ENCODE measurements at regions not wholly inside any gene's neighbourhood (a gene's known extent, or its start where the extent isn't known, plus 50 kb on each side); places are given as distances from the start of the nearest gene placed in this dataset.
A peak's percentile ranks its signal among the peaks of the same experiment; 100 is the strongest.
"Not testable (repeated sequence)": the region's sequence is repeated elsewhere in the genome, so short reads cannot be mapped to it uniquely, and the experiment has no call there.

DNA sequence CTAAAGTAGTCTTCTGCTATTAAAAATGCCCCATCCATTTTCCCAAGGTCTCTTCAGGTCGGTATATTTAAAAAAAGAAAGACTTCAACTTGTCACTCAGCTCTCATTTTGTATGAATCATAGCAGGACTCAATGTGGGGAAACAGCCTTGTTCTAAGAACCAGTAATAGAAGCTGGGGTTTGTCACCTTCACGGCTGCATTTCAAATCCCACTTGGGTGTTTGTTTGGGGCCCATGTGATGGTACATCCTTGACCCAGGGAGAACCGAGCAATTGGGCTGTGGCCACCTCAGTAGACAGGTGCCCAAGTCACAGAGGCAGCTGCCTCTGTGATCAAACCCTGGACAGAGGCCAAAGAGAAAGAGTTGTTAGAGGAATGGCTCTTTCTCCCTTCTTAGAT lies 70.3 kb upstream of the ARL8B start:
- Histone ChIP-seq H2AFZ (no peak overlapping the region), H3K4me2 (ENCODE audit: unreplicated experiment) (no peak overlapping the region), H3K9me3 (ENCODE audit: low read depth) (no peaks in the 10 kb centered on the region), H3K79me2 (ENCODE audit: insufficient read depth) (no peaks in the 10 kb centered on the region), H3K36me3 (ENCODE audit: low read depth) (no peaks in the 10 kb centered on the region), H3K9ac (peak overlapping the region; percentile 75; the same call in 1 of the 2 replicates), H3K4me1 (ENCODE audit: insufficient read depth) (peaks cover 41% of the 10 kb centered on the region), H3F3A (ENCODE audit: insufficient read depth) (peaks cover 22% of the 10 kb centered on the region), H3K9me2 (ENCODE audit: insufficient read depth) (no peaks in the 10 kb centered on the region), H3K4me3 (no peak overlapping the region), H3K27me3 (replicated peaks; ENCODE audit: insufficient read depth) (no peaks in the 10 kb centered on the region), H4K20me1 (ENCODE audit: insufficient read depth) (no peaks in the 10 kb centered on the region), H3K27ac (peak overlapping the region; percentile 96)
- 92 to 94% methylated on average over 3 of the region's 3 CpGs for WGBS, 2 experiments (ENCODE audit: low coverage in 1 of 2, low lambda C conversion rate in 2 of 2, missing lambda C conversion rate in 2 of 2)
- in situ Hi-C loops (cut with MboI) = loop anchor here (25.0 kb wide), 1 partner anchor 714 kb away; no protein-coding TSS in a partner anchor
- TF ChIP-seq EZH2phosphoT487 (IDR thresholded peaks at IDR 0.05; ENCODE audit: insufficient read depth, low read depth) (no peak), EZH2 (IDR thresholded peaks at IDR 0.05; ENCODE audit: insufficient read depth, poor library complexity, severe bottlenecking) (no peak)
- DNase-seq = peak; percentile 30

DNA sequence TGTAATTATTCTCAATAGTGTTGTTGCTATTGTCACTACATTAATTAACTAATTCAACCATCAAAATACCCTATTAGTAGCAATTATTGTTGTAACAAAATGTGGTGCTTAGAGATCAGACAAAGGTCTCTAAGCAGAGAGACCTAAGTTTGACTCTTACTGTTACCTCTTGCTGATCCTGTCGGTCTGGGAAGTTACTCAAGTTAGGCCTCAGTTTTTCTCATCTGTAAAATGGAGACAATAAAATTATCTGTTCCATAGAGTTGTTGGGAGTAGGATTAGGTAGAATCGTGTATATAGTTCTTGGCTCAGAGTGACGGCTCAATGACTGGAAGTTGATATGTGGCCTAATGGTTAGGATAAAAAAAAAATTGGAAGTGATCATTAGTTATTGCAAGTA lies 69.8 kb upstream of the ARL8B start:
- no peak for DNase-seq
- Histone ChIP-seq H3K9ac (peak overlapping the region; percentile 75), H2AFZ (peak overlapping the region; percentile 60), H3K9me2 (ENCODE audit: insufficient read depth) (no peaks in the 10 kb centered on the region), H3K27ac (peak overlapping the region; percentile 96), H3K27me3 (replicated peaks; ENCODE audit: insufficient read depth) (no peaks in the 10 kb centered on the region), H3K36me3 (ENCODE audit: low read depth) (no peaks in the 10 kb centered on the region), H3K4me3 (no peak overlapping the region), H3K9me3 (ENCODE audit: low read depth) (no peaks in the 10 kb centered on the region), H4K20me1 (ENCODE audit: insufficient read depth) (no peaks in the 10 kb centered on the region), H3K4me1 (ENCODE audit: insufficient read depth) (peaks cover 43% of the 10 kb centered on the region), H3K79me2 (ENCODE audit: insufficient read depth) (no peaks in the 10 kb centered on the region), H3K4me2 (ENCODE audit: unreplicated experiment) (peak overlapping the region; percentile 75), H3F3A (ENCODE audit: insufficient read depth) (peaks cover 22% of the 10 kb centered on the region)
- 82% methylated on average over 3 of the region's 3 CpGs for WGBS, 2 experiments (ENCODE audit: low coverage in 1 of 2, low lambda C conversion rate in 2 of 2, missing lambda C conversion rate in 2 of 2)
- in situ Hi-C loops (cut with MboI) = loop anchor here (25.0 kb wide), 1 partner anchor 715 kb away; no protein-coding TSS in a partner anchor
- TF ChIP-seq EZH2 (IDR thresholded peaks at IDR 0.05; ENCODE audit: insufficient read depth, poor library complexity, severe bottlenecking) (no peak), EZH2phosphoT487 (IDR thresholded peaks at IDR 0.05; ENCODE audit: insufficient read depth, low read depth) (no peak)

DNA sequence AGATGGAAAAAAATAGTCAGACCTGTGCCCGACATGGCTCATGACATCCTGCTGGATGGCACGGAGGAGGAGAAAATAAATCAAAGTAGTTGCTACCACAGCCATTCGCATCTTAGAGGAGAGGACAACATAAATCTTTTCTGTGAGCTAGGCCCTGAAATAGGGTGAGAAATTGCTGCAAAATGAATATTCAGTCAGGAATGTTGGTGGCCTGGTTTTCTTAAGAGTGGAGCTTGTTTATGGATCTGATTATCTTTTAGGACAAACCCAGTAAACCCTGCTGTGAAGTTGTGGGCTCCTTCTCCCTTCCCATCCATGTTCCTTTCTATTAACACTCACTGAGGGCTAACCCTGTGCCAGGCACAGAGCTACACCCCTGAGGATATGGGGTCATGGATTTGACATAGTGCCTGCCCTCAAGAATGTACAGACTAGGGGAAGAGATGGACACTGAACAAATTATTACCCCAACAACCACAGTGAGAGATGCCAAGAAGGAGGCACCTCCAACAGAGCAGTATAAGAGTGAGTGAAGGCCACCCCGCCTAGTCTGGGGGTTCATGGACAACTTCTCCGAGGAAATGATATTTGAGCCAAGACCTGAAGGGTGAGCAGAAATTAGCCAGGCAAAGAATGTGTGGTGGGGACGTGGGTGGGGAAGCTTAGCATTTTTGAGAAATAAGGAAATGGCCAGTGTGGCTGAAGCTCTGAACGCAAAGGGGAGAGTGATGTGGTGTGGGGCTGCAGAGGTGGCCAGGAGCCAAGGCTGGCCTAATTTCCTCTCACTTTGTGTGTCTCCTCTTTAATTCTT lies 68.9 kb upstream of the ARL8B start:
- no peaks in the 10 kb centered on the region for H3K36me3 ChIP-seq (ENCODE audit: low read depth)
- H3K4me1 ChIP-seq (ENCODE audit: insufficient read depth) = peaks cover 51% of the 10 kb centered on the region
- H3K4me2 ChIP-seq (ENCODE audit: unreplicated experiment) = peak overlapping the region; percentile 75
- H4K20me1 ChIP-seq (ENCODE audit: insufficient read depth) = no peaks in the 10 kb centered on the region
- 1% methylated on average over 7 of the region's 7 CpGs for WGBS, 2 experiments (ENCODE audit: low coverage in 1 of 2, low lambda C conversion rate in 2 of 2, missing lambda C conversion rate in 2 of 2)
- DNase-seq = peak; percentile 89
- peak overlapping the region; percentile 37 for H3K4me3 ChIP-seq
- peak overlapping the region; percentile 75 for H3K9ac ChIP-seq
- in situ Hi-C loops (cut with MboI) = loop anchor here (25.0 kb wide), 1 partner anchor 716 kb away; no protein-coding TSS in a partner anchor
- no peaks in the 10 kb centered on the region for H3K9me3 ChIP-seq (ENCODE audit: low read depth)
- peak overlapping the region; percentile 96 for H3K27ac ChIP-seq
- TF ChIP-seq EZH2phosphoT487 (IDR thresholded peaks at IDR 0.05; ENCODE audit: insufficient read depth, low read depth) (no peak; the same call in 1 of the 2 replicates), EZH2 (IDR thresholded peaks at IDR 0.05; ENCODE audit: insufficient read depth, poor library complexity, severe bottlenecking) (no peak)
- no peaks in the 10 kb centered on the region for H3K27me3 ChIP-seq (replicated peaks; ENCODE audit: insufficient read depth)
- no peaks in the 10 kb centered on the region for H3K9me2 ChIP-seq (ENCODE audit: insufficient read depth)
- H3K79me2 ChIP-seq (ENCODE audit: insufficient read depth) = no peaks in the 10 kb centered on the region
- H3F3A ChIP-seq (ENCODE audit: insufficient read depth) = peaks cover 25% of the 10 kb centered on the region
- H2AFZ ChIP-seq = peak overlapping the region; percentile 60

DNA sequence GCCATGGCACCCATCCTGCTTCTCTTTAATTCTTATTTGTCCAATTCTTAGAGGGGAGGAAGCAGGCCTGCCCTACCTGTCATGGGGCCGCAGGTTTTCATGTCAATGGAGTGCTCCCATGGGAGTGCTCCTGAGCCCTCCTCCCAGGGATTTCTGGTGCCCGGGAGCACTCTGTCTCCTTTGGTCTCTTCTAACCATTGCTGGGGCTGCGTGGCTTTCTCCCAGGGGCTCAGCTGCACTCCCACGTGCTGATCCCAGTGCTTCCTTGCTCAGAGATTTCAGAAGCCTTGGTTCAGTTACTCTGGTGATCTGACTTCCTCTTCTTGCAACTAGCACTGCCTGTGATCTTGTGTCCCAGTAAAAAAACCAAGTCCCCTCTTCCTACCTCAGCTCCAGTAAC lies 68.0 kb upstream of the ARL8B start:
- Histone ChIP-seq H3K9me3 (ENCODE audit: low read depth) (no peaks in the 10 kb centered on the region), H3K79me2 (ENCODE audit: insufficient read depth) (no peaks in the 10 kb centered on the region), H4K20me1 (ENCODE audit: insufficient read depth) (no peaks in the 10 kb centered on the region), H2AFZ (no peak overlapping the region), H3K4me3 (no peak overlapping the region), H3K9me2 (ENCODE audit: insufficient read depth) (no peaks in the 10 kb centered on the region), H3K27me3 (replicated peaks; ENCODE audit: insufficient read depth) (no peaks in the 10 kb centered on the region), H3F3A (ENCODE audit: insufficient read depth) (peaks cover 30% of the 10 kb centered on the region), H3K36me3 (ENCODE audit: low read depth) (no peaks in the 10 kb centered on the region), H3K27ac (peak overlapping the region; percentile 96), H3K9ac (peak overlapping the region; percentile 75), H3K4me2 (ENCODE audit: unreplicated experiment) (peak overlapping the region; percentile 75), H3K4me1 (ENCODE audit: insufficient read depth) (peaks cover 58% of the 10 kb centered on the region)
- no peak for DNase-seq
- TF ChIP-seq EZH2phosphoT487 (IDR thresholded peaks at IDR 0.05; ENCODE audit: insufficient read depth, low read depth) (no peak), EZH2 (IDR thresholded peaks at IDR 0.05; ENCODE audit: insufficient read depth, poor library complexity, severe bottlenecking) (no peak)
- in situ Hi-C loops (cut with MboI) = loop anchor here (25.0 kb wide), 1 partner anchor 717 kb away; no protein-coding TSS in a partner anchor
- WGBS, 2 experiments (ENCODE audit: low coverage in 1 of 2, low lambda C conversion rate in 2 of 2, missing lambda C conversion rate in 2 of 2) = 91% methylated on average over 4 of the region's 4 CpGs

DNA sequence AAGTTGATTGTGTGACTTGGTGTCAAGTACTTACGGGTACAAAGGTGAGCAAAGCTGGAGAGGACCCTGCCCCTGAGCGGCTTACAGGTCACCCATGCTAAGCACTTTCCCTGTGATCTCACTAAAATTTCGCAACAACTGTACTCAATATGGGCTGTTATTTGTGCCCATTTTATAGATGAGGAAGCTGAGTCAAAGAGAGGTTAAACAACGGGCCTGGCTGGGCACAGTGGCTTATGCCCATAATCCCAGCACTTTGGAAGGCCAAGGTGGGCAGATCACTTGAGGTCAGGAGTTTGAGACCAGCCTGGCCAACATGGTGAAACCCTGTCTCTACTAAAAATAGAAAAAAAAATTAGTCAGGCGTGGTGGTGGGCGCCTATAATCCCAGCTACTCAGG lies 67.5 kb upstream of the ARL8B start:
- in situ Hi-C loops (cut with MboI) = loop anchor here (25.0 kb wide), 1 partner anchor 717 kb away; no protein-coding TSS in a partner anchor
- H3K27ac ChIP-seq; H3K9me2 ChIP-seq (ENCODE audit: insufficient read depth); H3K79me2 ChIP-seq (ENCODE audit: insufficient read depth); H3K4me3 ChIP-seq; DNase-seq; H2AFZ ChIP-seq; H3K36me3 ChIP-seq (ENCODE audit: low read depth); H3K27me3 ChIP-seq (replicated peaks; ENCODE audit: insufficient read depth); H3K4me2 ChIP-seq (ENCODE audit: unreplicated experiment); H3K9me3 ChIP-seq (ENCODE audit: low read depth); H4K20me1 ChIP-seq (ENCODE audit: insufficient read depth): not testable (repeated sequence)
- H3K4me1 ChIP-seq (ENCODE audit: insufficient read depth) = peaks cover 58% of the 10 kb centered on the region
- H3K9ac ChIP-seq = peak overlapping the region; percentile 75; the same call in 1 of the 2 replicates
- 81% methylated on average over 6 of the region's 6 CpGs for WGBS, 2 experiments (ENCODE audit: low coverage in 1 of 2, low lambda C conversion rate in 2 of 2, missing lambda C conversion rate in 2 of 2)
- peaks cover 30% of the 10 kb centered on the region for H3F3A ChIP-seq (ENCODE audit: insufficient read depth)
